BJ (cell line): ENCODE measurements at regions not wholly inside any gene's neighbourhood (a gene's known extent, or its start where the extent isn't known, plus 50 kb on each side); places are given as distances from the start of the nearest gene placed in this dataset.

Source experiments
- CTCF ChIA-PET: fragments of 350-600 bp; formaldehyde crosslinking; extraction: SDS; loops from one replicate; lab custom pipeline; 2021; ENCODE audit warnings: antibody characterized with exemption, inconsistent platforms; lab: Yijun Ruan, JAX
- POLR2A ChIA-PET: fragments of 300-600 bp; sonication (Branson Sonifier 250); formaldehyde crosslinking; extraction: SDS; loops from one replicate; lab custom pipeline; 2021; ENCODE audit warnings: antibody characterized with exemption; lab: Charles Lee
- DNase-seq: peaks from one replicate; pipeline ENCODE4 v3.0.0-alpha.2; 2011; ENCODE audit warnings: low read depth
- H3K27me3 ChIP-seq: 2 replicates; pipeline ENCODE4 v1.6.0; 2011; ENCODE audit warnings: low read length; ENCODE audit not compliant: control insufficient read depth, insufficient read depth
- H3K36me3 ChIP-seq: 2 replicates; pipeline ENCODE4 v1.5.1; 2011; ENCODE audit warnings: low read length; ENCODE audit not compliant: control insufficient read depth, insufficient read depth
- H3K4me3 ChIP-seq: 2 replicates; pipeline ENCODE4 v1.5.1; 2011; ENCODE audit warnings: low read depth, mild to moderate bottlenecking, control low read depth, low read length
- TF ChIP-seq, protein P1 (sequence below): IDR thresholded peaks from 2 replicates; pipeline ENCODE4 v1.5.1; 2011; ENCODE audit warnings: low read depth, mild to moderate bottlenecking, control low read depth, inconsistent platforms, low read length, moderate library complexity; ENCODE audit not compliant: insufficient read depth

- no peaks in the 10 kb centered on the region for H3K27me3 ChIP-seq
These were observed 606.8 kb downstream of the SLCO4C1 start for GRCh38 chr5:101689306-101689705.

DNA sequence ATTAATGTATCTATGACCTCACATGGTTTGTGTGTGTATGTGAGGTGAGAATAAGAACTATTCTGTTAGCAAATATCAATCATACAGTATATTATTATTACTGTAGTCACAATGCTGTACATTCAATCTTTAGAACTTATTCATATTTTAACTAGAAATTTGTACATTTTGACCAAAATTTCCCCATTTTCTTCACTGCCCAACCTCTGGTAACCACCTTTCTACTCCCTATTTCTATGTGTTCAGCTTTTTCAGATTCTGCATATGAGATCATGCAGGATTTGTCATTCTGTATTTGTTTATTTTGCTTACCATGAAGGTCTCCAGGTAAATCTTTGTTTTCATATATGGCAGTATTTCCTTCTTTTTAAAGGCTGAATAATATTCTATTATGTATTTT lies 607.9 kb downstream of the SLCO4C1 start:
- H3K4me3 ChIP-seq = no peak overlapping the region
- no peak for DNase-seq
- TF ChIP-seq, protein P1, sequence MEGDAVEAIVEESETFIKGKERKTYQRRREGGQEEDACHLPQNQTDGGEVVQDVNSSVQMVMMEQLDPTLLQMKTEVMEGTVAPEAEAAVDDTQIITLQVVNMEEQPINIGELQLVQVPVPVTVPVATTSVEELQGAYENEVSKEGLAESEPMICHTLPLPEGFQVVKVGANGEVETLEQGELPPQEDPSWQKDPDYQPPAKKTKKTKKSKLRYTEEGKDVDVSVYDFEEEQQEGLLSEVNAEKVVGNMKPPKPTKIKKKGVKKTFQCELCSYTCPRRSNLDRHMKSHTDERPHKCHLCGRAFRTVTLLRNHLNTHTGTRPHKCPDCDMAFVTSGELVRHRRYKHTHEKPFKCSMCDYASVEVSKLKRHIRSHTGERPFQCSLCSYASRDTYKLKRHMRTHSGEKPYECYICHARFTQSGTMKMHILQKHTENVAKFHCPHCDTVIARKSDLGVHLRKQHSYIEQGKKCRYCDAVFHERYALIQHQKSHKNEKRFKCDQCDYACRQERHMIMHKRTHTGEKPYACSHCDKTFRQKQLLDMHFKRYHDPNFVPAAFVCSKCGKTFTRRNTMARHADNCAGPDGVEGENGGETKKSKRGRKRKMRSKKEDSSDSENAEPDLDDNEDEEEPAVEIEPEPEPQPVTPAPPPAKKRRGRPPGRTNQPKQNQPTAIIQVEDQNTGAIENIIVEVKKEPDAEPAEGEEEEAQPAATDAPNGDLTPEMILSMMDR = no peak
- ChIA-PET POLR2A (no interaction called here), CTCF (interaction anchor here (2.9 kb wide), 1 partner anchor 9 kb away, joined by 21 read pairs; no protein-coding TSS in a partner anchor)
- no peaks in the 10 kb centered on the region for H3K27me3 ChIP-seq
- H3K36me3 ChIP-seq = no peaks in the 10 kb centered on the region

More at GRCh38 chr5:101689306-101689705, 606.8 kb downstream of the SLCO4C1 start:
- ChIA-PET POLR2A (no interaction called here), CTCF (interaction anchor here (2.9 kb wide), 1 partner anchor 11 kb away, joined by 21 read pairs; no protein-coding TSS in a partner anchor)
- DNase-seq = no peak
- TF ChIP-seq, protein P1 = no peak
- no peak overlapping the region for H3K4me3 ChIP-seq
- no peaks in the 10 kb centered on the region for H3K36me3 ChIP-seq

GRCh38 chr5:101687349-101687985 lies 608.6 kb downstream of the SLCO4C1 start:
- Histone ChIP-seq H3K36me3 (no peaks in the 10 kb centered on the region), H3K27me3 (no peaks in the 10 kb centered on the region), H3K4me3 (no peak overlapping the region)
- no peak for DNase-seq
- POLR2A ChIA-PET = no interaction called here
- TF ChIP-seq, protein P1 = no peak
- CTCF ChIA-PET = interaction anchor here (2.9 kb wide), 1 partner anchor 9 kb away, joined by 21 read pairs; no protein-coding TSS in a partner anchor

DNA sequence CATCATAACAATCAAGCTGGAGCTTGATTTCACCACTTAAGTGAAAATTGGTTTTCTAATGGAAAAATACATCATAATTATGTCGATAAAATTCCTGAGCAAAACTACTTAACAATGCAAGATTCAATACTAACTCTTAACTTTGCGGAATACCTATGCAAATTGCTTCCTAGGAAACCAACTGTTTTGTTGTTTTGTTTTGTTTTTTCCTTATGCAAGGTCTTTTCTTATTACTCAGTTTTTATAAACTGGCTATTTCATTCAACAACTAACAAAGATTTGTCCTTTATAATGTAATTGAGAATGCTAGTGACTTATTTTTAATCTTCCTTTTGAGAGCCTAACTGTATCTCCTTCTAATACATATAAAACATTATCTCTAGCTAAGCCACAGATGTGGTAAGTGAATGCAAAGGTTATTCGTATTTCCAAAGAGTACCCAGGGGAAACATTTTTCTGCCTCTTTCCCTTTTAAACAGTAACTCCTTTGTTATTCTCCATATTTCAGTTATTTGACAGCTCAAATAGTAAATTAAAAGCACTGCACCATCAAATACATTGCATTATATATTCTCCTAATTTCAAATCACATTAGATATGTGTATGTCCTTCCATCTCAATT lies 609.4 kb downstream of the SLCO4C1 start:
- H3K4me3 ChIP-seq = no peak overlapping the region
- no peaks in the 10 kb centered on the region for H3K27me3 ChIP-seq
- ChIA-PET CTCF (interaction anchor here (2.9 kb wide), 1 partner anchor 8 kb away, joined by 21 read pairs; no protein-coding TSS in a partner anchor), POLR2A (no interaction called here)
- DNase-seq = no peak
- H3K36me3 ChIP-seq = no peaks in the 10 kb centered on the region
- TF ChIP-seq, protein P1 = no peak

DNA sequence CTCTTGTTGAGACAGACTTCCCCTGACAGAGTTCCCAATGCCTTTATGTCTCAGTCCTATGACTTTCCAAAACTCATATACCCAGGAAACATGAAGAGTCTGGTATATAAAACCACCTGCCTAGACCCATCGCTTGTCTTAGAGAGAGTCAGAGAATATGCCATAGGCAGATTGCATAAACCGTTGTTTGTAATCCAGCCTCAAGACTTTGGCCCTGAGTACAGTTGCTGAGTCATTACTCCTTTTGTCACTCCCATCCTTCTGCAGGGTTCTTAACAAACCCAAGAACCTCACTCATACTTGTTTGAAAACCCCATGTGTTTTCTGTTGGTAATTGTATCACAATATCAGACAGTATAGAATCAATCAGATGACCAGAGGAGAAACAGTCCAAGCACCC lies 616.3 kb downstream of the SLCO4C1 start:
- CTCF ChIA-PET = interaction anchor here (1.1 to 2.4 kb wide), 4 partner anchors 8 to 289 kb away, joined by 3 to 21 read pairs (median 6); no protein-coding TSS in a partner anchor
- no peak for DNase-seq
- Histone ChIP-seq H3K27me3 (no peaks in the 10 kb centered on the region), H3K4me3 (no peak overlapping the region), H3K36me3 (no peaks in the 10 kb centered on the region)
- POLR2A ChIA-PET = no interaction called here
- TF ChIP-seq, protein P1 = no peak
